Stimulated activated CD8-positive, alpha-beta memory T cell treated with anti-CD3 and anti-CD28 coated beads, Interleukin-2, amount 100 ng/mL, for 48 hours (primary cell): ENCODE measurements at regions not wholly inside any gene's neighbourhood (a gene's known extent, or its start where the extent isn't known, plus 50 kb on each side); places are given as distances from the start of the nearest gene placed in this dataset.

Experiments used
- DNase-seq, 2 donors: peaks; one replicate each; pipeline ENCODE4 v3.0.0-alpha.2; 2020; ENCODE audit warnings: low read depth in 2 of 2

DNA sequence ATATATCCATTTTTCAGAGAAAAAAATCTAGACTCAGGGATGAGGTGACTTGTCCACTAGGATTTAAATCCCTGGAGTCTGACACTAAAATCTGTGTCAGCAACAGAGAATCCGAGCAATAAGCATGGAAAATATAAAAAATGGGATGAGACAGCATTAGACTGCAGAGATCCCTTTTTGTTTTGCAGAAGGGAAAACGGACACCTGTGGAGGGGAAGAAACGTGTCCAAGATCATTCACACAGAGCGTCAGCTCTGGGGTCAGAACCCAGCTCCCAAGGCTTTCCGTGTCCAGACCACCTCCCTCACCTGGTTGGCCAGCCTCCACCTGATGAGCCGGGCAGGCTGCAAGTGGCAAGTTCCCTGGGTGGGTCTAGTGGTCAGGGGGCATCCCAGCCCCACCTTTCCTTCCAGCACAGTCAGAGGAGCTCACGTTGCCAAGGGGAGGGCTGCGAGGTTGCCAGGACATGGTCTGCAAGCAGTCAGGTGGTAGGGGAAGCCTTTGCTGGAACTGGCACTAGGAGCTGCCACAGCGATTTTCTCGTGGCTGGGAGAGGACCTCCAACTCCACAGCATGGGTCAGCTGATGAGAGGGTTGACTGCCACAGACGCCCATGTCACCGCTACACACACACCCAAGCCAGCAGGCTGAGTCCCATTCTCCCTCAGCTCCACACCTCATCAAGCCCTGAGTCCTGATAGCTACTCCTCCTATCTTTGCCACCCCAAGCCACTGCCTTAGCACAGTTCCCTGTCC is 65.9 kb upstream of the CPLX2 start:
- DNase-seq = no peak

DNA sequence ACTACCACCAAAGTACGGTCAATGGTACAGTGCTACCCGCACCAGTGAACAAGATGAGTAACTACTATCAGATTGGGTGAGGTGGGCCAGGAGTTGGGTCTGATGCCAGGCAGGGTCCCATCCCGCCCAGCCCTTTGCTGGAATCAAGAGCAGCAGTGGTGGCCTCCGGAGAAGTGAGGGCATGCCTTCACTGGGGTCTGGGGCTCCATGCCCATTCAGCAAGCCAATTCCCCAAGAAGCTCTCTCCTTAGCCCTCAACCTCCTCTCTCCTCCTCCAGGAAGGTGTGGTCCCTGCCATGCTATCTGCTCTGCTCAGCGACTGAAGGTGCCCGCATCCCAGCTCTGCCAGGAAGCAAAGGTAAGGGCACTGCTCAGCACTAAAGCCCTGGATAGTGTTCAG is 62.7 kb upstream of the CPLX2 start:
- DNase-seq = no peak

DNA sequence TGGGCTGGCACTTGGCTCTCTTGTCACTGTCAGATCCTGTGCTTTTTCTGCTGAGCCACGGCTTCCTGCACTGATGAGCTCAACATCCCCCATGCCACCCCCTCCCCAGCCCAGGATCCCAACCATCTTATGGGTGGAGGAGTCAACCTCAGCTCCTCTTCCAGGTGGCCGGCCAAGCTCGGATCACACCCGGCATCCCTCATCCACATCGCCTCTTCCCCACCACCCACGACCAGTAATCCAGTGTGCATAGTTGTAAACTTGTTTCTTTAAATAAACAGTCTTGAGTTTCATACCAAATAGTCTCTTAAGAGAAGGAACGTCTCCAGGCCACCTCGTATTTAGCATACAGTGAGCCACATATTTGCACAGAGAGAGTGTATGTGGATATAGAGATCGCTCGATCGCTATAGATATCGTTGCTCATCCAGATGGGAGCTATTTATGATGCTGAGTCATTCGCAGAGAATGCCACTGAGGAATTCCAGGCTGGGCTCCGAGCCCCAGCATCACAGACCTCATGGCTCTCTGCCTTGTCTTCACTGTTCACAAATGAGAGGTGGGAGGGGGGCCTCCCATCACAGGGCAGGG is 61.8 kb upstream of the CPLX2 start:
- no peak for DNase-seq

DNA sequence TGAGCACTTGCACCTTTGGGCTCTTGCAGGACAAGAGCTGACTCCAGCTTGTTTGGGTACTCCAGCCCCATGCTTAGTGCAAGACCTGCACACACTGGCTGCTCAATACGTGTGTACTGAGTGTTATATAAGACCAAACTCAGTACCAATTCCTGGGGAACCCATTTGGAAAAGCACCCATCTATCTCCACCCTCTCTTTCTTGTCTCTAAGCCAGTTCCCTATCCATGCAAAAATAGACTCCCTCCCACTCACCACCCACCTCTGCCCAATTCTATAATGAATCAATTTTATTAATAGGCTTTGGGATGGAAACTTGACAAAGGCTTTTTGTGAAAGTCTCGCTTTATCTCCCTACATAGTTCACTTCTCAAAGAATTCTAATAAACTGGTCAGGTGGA is 60.9 kb upstream of the CPLX2 start:
- DNase-seq = no peak

DNA sequence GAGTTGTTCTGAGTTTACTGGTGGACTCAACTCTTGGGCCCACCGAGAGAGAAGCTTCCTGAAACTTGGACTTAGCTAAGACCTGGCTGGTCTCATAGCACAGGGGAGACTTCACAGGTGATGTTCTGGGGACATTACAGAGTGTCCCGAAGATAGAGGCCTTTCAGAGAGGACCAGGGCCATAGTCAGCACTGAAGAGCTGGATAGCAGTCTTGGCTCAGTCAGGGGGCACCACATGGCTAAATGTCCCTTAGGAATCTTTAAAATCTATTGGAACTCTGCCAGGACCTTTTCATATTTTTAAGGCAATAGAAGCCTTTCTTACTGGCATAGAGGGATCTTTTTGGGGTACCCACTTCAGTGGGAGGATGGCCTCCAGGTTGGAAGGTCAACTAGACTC is 59.8 kb upstream of the CPLX2 start:
- no peak for DNase-seq

DNA sequence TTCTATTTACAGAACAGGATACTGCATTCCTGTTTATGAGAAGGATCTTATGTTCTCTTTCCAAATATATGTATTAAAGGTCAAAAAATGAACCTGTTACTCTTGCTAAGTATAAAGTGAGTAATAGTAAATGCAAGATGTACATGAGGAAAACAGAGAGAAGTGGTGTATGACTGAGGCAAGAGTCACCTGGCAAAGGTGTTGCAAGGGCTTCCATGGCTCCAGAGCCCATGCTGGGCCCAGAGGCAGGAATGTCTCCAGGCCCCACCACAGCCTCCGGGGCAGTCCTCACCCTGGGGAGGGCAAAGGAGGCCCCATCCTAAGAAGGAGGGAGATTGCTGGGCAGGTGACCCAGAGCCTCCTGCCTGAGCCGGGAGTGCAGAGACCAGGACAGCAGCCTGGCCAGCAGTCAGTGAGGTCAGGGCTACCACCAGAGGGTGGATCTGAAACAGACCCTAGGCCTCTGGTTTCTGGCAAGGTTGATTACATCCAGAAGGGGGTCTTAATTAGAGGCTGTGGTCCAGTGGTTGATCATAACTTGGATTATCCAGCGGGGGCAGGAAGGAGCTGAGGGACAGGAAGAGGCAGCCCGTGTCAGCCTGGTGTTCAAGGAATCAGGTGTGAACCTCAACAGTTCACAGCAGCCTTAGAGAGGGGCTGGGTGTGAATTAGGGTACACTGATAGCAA is 57.3 kb upstream of the CPLX2 start:
- DNase-seq = no peak

DNA sequence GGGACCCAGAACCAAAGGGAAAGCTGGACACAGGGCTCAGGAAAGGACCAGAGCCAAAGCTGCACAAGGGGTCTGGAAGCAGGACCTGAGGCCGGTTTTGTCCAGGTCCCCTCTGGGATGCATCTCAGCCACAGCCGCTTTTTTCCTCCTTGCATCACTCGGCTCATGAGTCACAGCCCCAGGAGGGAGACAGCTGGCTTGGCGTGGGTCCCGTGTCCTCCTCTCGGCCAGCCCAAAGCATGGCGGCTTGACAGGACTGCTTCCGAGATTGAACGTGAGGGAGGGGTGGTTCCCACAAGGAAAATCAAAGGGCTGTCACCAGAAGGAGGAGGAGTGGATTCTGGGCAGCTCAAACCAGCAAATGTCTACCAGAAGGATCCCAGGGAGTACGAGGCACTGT is 56.7 kb upstream of the CPLX2 start:
- no peak for DNase-seq

DNA sequence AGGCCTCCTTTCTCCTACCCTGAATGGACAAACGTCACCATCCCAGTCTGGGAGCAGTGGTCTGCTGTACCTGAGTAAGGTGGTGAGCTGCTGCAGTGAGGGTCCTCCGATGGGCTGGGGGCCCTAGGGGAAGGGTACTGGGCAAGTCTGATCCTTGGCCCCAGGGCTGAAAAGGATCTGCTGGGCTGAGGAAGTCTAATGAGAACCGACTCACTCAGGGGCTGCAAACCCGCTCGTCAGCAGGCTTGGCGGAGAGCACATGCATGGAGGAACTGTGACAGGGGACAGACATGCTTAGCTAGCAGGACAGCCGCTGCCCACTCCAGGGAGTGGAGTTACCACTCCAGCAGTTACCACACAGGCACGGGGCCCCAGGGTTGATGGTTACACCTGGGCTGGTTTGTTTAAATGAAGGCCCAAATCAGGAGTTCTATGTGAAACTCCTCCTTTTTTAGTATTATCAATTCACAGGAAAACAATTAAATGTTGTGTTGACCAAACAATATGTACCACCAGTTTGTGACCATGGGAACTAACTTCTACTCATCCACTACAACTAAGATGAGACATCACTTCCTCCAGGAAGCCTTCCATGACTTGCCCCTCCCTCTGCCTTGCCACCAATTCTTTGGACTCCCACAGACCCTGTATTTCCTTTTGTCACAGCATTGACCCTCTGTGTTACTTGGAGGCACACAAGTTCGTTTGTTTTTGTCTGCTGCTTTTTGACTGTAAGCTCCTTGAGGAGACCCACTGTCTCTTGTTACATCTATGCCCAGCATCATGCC is 56.1 kb upstream of the CPLX2 start:
- no peak for DNase-seq

DNA sequence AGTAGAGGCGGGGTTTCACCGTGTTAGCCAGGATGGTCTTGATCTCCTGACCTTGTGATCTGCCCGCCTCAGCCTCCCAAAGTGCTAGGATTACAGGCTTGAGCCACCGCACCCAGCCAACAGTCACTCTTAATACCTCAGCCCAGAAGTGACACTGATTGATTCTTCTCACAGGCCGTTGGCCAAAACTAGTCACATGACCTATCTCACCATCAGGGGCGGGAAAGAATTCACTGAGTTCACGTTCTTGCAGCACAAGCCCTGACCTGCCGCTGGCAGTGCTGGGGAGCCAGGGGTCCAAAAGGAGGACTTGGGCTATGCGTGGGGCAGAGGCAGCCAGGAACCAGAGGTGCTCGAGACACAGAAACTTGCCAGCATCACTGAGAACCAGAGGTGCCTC is 55.0 kb upstream of the CPLX2 start:
- no peak for DNase-seq

DNA sequence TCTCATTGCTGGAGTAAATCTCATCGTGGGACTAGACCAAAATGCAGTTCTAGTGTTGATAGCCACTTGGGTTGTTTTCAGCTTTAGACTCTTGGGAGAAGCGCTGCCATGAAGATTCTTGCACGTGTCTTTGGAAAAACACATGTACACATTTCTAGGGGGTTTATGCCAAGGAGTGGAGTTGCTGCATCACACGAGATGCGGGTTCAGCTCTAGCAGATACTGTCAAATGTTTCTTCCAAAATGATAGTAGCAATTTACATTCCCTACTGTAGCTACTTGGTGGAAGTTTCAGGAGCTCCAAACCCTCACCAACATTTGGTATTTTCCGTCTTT is 52.3 kb upstream of the CPLX2 start:
- DNase-seq = no peak

DNA sequence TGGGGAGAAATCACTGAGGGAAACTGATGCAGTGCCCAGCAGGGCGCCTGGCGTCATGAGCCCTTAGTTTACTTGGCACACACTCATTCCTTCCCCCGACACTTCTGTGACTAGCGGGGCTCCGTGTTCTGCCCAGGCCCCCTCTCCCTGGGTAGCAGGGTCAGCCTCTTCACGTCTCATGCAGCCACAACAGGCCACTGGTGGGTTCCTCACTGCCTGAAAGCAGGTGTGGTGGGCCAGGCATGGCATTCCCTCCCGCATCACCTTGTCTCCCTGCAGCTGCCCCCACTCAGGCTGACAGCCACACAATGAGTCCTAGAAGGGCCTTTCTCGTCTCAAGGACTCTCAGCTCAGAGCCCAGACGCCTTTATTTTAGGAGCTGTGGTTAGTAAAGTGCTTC is 51.1 kb upstream of the CPLX2 start:
- no peak for DNase-seq
